Kidney (tissue), 13 donors: ENCODE measurements at regions not wholly inside any gene's neighbourhood (a gene's known extent, or its start where the extent isn't known, plus 50 kb on each side); places are given as distances from the start of the nearest gene placed in this dataset.

Source experiments
- DNase-seq, 5 donors: peaks; one replicate each; pipeline ENCODE4 v3.0.0-alpha.2; 2013 to 2020
- FAIRE-seq: peaks from 2 replicates; lab custom pipeline; 2012; peaks lifted over from hg19 to GRCh38; lab: Jason Lieb, UNC
- H3K27ac ChIP-seq, 2 donors: one replicate each; pipeline ENCODE4 v1.7.0; 2013; ENCODE audit warnings: low read depth in 2 of 2, low read length in 2 of 2, inconsistent platforms in 1 of 2
- H3K27me3 ChIP-seq: one replicate; pipeline ENCODE4 v1.7.1; 2013; ENCODE audit warnings: low read length, inconsistent platforms; ENCODE audit not compliant: control insufficient read depth, insufficient read depth
- H3K36me3 ChIP-seq, 3 donors: one replicate each; pipeline versions ENCODE4 v1.7.0 to v1.7.1; 2013; ENCODE audit warnings: low read length in 3 of 3, control low read depth in 1 of 3, inconsistent platforms in 1 of 3; ENCODE audit not compliant: insufficient read depth in 3 of 3, control insufficient read depth in 2 of 3
- H3K4me1 ChIP-seq, 3 donors: one replicate each; pipeline versions ENCODE4 v1.7.0 to v1.7.1; 2013; ENCODE audit warnings: low read length in 3 of 3, inconsistent platforms in 1 of 3, low read depth in 1 of 3; ENCODE audit not compliant: control insufficient read depth in 2 of 3, insufficient read depth in 2 of 3
- H3K4me3 ChIP-seq, 3 donors: one replicate each; pipeline versions ENCODE4 v1.7.0 to v1.8.1; 2013; ENCODE audit warnings: low read length in 3 of 3, control low read depth in 1 of 3, inconsistent platforms in 1 of 3
- H3K9ac ChIP-seq, 3 donors: one replicate each; pipeline versions ENCODE4 v1.7.0 to v1.7.1; 2013; ENCODE audit warnings: low read length in 3 of 3, control low read depth in 1 of 3, inconsistent platforms in 1 of 3
- H3K9me3 ChIP-seq, 3 donors: one replicate each; pipeline versions ENCODE4 v1.7.0 to v1.7.1; 2013; ENCODE audit warnings: low read length in 3 of 3, control low read depth in 1 of 3, inconsistent platforms in 1 of 3; ENCODE audit not compliant: control insufficient read depth in 2 of 3, insufficient read depth in 1 of 3
- CTCF ChIP-seq: IDR thresholded peaks from 3 replicates; pipeline ENCODE4 v1.5.1; 2012; ENCODE audit warnings: mild to moderate bottlenecking, moderate library complexity, borderline replicate concordance; ENCODE audit not compliant: insufficient read depth; ENCODE audit errors: extremely low read depth
- intact Hi-C: fragments of 100-400 bp; cut with DNase I; formaldehyde crosslinking; loops from one replicate; pipeline ENCODE4 v1.11.1; 2022
- donor health status: control.
- donor health status: control.
- donor health status: control.
- donor health status: control.
- donor health status: control.
- donor health status: DM: yes; HTN: yes; CAD: no.
- donor health status: Normal renal cell carcinoma (clear cell type).

GRCh38 chr1:177811429-177811828 is 158.4 kb downstream of the SEC16B start:
- Histone ChIP-seq H3K9ac (no peak overlapping the region), H3K4me3 (no peak overlapping the region), H3K36me3 (no peaks in the 10 kb centered on the region), H3K4me1 (no peaks in the 10 kb centered on the region), H3K9me3 (no peaks in the 10 kb centered on the region), H3K27me3 (no peaks in the 10 kb centered on the region), H3K27ac (no peak overlapping the region)
- intact Hi-C loops, result no loop called here
- TF ChIP-seq CTCF, result no peak
- no peak for FAIRE-seq
- peak in 4 of 5 donors; percentile 64 to 93 (median 84) for DNase-seq

GRCh38 chr1:177809819-177810218 is 160.0 kb downstream of the SEC16B start:
- H3K36me3 ChIP-seq, result no peaks in the 10 kb centered on the region
- no peak for TF ChIP-seq CTCF
- no peak overlapping the region for H3K9ac ChIP-seq
- H3K9me3 ChIP-seq, result no peaks in the 10 kb centered on the region
- FAIRE-seq, result no peak
- H3K4me1 ChIP-seq, result no peaks in the 10 kb centered on the region
- DNase-seq, result peak in 4 of 5 donors; percentile 48 to 78 (median 65)
- intact Hi-C loops, result no loop called here
- H3K27ac ChIP-seq, result no peak overlapping the region
- no peak overlapping the region for H3K4me3 ChIP-seq
- no peaks in the 10 kb centered on the region for H3K27me3 ChIP-seq

- Histone ChIP-seq H3K4me3 (no peak overlapping the region), H3K36me3 (no peaks in the 10 kb centered on the region), H3K4me1 (no peaks in the 10 kb centered on the region), H3K27me3 (no peaks in the 10 kb centered on the region), H3K27ac (no peak overlapping the region), H3K9me3 (peaks cover 0 to 9% (median 0%) of the 10 kb centered on the region in 3 donors), H3K9ac (no peak overlapping the region)
- no peak for DNase-seq
- TF ChIP-seq CTCF, result no peak
- no peak for FAIRE-seq
- intact Hi-C loops, result no loop called here
Observed at GRCh38 chr1:177802304-177802703, 167.6 kb downstream of the SEC16B start.

- H3K4me3 ChIP-seq, result no peak overlapping the region
- intact Hi-C loops, result no loop called here
- no peaks in the 10 kb centered on the region for H3K4me1 ChIP-seq
- H3K27ac ChIP-seq, result no peak overlapping the region
- H3K9me3 ChIP-seq, result peaks cover 0 to 9% (median 0%) of the 10 kb centered on the region in 3 donors
- no peaks in the 10 kb centered on the region for H3K36me3 ChIP-seq
- no peak for TF ChIP-seq CTCF
- no peak overlapping the region for H3K9ac ChIP-seq
- DNase-seq, result no peak
- no peak for FAIRE-seq
- H3K27me3 ChIP-seq, result no peaks in the 10 kb centered on the region
Observed at GRCh38 chr1:177801790-177802189, 168.1 kb downstream of the SEC16B start.
